ENCODE measurements at regions not wholly inside any gene's neighbourhood (a gene's known extent, or its start where the extent isn't known, plus 50 kb on each side); places are given as distances from the start of the nearest gene placed in this dataset.

- TF ChIP-seq YY1 (IDR thresholded peaks at IDR 0.05; ENCODE audit: insufficient read depth, insufficient read length) (no peak), SUZ12 (IDR thresholded peaks at IDR 0.05; ENCODE audit: extremely low read depth, insufficient read depth, insufficient read length) (no peak)
These were observed 197.1 kb upstream of the PCSK2 start for GRCh38 chr20:17029698-17030097.
